ENCODE measurements at regions not wholly inside any gene's neighbourhood (a gene's known extent, or its start where the extent isn't known, plus 50 kb on each side); places are given as distances from the start of the nearest gene placed in this dataset.

DNA sequence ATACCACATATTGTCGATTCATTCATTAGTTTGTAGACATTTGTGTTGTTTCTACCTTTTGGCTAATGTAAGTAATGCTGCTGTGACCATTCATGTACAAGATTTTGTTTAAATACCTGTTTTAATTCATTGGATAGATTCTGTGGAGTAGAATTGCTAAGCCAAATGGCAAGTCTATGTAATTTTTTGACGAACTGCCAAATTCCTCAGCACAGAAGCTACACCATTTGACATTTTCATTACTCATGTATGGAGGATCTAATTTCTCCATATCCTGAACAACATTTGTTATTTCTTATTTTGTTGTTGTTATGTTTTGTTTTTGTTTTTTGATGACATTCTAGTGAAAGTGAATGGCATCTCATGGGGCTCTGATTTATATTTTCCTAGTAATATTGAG lies 1351.3 kb upstream of the SORCS1 start:
- Mint-ChIP-seq H3K27me3 (no peaks in the 10 kb centered on the region), H3K36me3 (no peaks in the 10 kb centered on the region), H3K9me3 (peaks cover 6% of the 10 kb centered on the region), H3K4me1 (no peaks in the 10 kb centered on the region), H3K4me3 (no peak overlapping the region), H3K27ac (no peak overlapping the region)
- DNase-seq (no peak), ATAC-seq (ENCODE audit: low read depth) (no peak)
- POLR2A ChIA-PET, result no interaction called here

DNA sequence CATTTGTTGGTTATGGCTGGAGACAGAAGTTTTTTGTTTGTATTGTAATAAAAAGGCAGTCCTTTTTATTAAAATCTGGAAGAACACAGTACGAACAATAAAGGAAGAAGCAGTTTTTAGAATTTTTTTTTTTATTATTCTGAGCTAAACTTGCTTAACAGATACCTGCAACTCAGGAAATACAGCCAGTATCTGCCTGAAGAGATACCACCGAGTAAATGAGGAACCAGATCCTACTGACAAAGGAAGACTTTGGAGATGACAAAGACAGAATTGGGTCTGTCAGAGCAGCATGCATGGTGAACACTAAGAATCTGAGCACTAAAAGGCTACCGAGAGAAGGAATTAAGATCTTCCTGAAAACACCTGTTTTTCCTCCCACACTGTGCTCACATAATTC lies 1335.9 kb upstream of the SORCS1 start:
- Mint-ChIP-seq H3K9me3 (peaks cover 9% of the 10 kb centered on the region), H3K4me3 (no peak overlapping the region), H3K4me1 (no peaks in the 10 kb centered on the region), H3K27ac (no peak overlapping the region), H3K36me3 (no peaks in the 10 kb centered on the region), H3K27me3 (no peaks in the 10 kb centered on the region)
- no peak for DNase-seq
- POLR2A ChIA-PET, result no interaction called here
- no peak for ATAC-seq (ENCODE audit: low read depth)

DNA sequence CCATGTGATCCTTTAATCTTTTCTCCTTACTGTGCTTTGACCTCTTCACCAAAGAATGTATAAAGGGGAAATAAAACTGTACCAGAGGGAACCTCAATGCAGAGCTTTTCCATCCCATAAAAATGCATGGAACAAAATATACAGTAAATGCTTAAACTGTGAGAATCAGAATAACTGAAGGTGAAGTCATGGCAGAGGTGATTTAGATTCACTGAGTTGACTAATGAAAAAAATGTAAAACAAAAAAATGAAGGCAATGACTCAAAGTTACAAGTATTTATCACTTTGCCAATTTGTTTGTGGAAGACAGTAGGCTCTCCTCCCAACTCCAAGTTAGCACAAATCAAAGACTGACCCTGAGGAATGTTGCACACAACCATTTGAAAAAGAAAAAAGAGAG lies 1331.6 kb upstream of the SORCS1 start:
- H3K27ac Mint-ChIP-seq, result no peak overlapping the region
- H3K36me3 Mint-ChIP-seq, result no peaks in the 10 kb centered on the region

DNA sequence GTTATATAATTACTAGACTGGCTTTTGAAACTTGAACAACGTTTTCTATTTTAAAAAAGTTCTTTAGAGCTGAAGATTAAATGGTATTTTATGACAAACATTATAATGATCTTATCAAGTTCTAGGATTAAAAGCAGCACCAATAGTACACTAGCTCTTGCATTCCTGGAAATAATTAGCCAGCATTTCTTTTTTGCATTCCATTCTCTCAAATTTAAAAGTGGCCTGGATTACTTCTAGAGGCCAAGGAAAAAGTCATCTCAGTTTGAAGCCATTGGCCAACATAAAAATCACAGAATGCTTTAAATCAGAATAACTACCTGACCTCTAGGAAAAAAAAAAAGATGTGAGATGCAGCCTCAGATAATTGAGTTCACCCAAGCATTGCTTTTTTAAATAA lies 1326.4 kb upstream of the SORCS1 start:
- no peak overlapping the region for H3K27ac Mint-ChIP-seq
- no peak for ATAC-seq (ENCODE audit: low read depth)
- POLR2A ChIA-PET, result no interaction called here

More for the DNA sequence above, 1331.6 kb upstream of the SORCS1 start:
- H3K4me3 Mint-ChIP-seq, result no peak overlapping the region
- ATAC-seq (ENCODE audit: low read depth), result no peak
- H3K9me3 Mint-ChIP-seq, result peaks cover 5% of the 10 kb centered on the region
- no peak for DNase-seq
- POLR2A ChIA-PET, result no interaction called here
- H3K4me1 Mint-ChIP-seq, result no peaks in the 10 kb centered on the region
- H3K27me3 Mint-ChIP-seq, result no peaks in the 10 kb centered on the region

DNA sequence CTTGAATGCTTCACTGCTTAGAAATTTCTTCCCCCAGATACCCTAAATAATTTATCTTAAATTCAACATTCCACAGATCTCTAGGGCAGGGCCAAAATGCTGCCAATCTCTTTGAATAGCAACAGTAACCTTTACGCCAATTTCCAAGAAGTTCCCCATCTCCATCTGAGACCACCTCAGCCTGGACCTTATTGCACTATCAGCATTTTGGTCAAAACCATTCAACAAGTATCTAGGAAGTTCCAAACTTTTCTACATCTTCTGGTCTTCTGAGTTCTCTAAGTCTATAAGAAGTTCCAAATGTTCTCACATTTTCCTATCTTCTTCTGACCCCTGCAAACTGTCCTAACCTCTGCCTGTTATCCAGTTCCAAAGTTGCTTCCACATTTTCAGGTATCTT lies 1306.9 kb upstream of the SORCS1 start:
- Mint-ChIP-seq H3K4me3 (no peak overlapping the region), H3K27me3 (peaks cover 7% of the 10 kb centered on the region), H3K36me3 (no peaks in the 10 kb centered on the region), H3K4me1 (no peaks in the 10 kb centered on the region), H3K27ac (no peak overlapping the region), H3K9me3 (peaks cover 1% of the 10 kb centered on the region)
- POLR2A ChIA-PET, result no interaction called here
- no peak for ATAC-seq (ENCODE audit: low read depth)
- no peak for DNase-seq

More for the DNA sequence above, 1326.4 kb upstream of the SORCS1 start:
- Mint-ChIP-seq H3K9me3 (no peaks in the 10 kb centered on the region), H3K36me3 (no peaks in the 10 kb centered on the region), H3K4me3 (no peak overlapping the region), H3K27me3 (no peaks in the 10 kb centered on the region), H3K4me1 (no peaks in the 10 kb centered on the region)
- no peak for DNase-seq

DNA sequence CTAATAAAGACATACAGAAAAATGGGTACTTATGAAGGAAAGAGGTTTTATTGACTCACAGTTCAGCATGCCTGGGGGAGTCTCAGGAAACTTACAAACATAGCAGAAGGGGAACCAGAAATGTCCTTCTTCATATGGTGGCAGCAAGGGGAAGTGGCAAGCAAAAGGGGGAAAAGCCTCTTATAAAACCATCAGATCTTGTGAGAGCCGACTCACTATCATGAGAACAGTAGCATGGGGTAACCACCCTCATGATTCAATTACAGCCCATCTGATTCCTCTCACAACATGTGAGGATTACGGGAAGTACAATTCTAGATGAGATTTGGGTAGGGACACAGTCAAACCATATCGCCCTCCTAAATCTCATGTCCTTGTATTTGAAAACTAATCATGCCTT lies 1305.4 kb upstream of the SORCS1 start:
- Mint-ChIP-seq H3K4me3 (no peak overlapping the region), H3K9me3 (peaks cover 1% of the 10 kb centered on the region), H3K27ac (no peak overlapping the region), H3K27me3 (peaks cover 10% of the 10 kb centered on the region), H3K36me3 (no peaks in the 10 kb centered on the region), H3K4me1 (no peaks in the 10 kb centered on the region)
- no peak for ATAC-seq (ENCODE audit: low read depth)
- no peak for DNase-seq
- POLR2A ChIA-PET, result no interaction called here

DNA sequence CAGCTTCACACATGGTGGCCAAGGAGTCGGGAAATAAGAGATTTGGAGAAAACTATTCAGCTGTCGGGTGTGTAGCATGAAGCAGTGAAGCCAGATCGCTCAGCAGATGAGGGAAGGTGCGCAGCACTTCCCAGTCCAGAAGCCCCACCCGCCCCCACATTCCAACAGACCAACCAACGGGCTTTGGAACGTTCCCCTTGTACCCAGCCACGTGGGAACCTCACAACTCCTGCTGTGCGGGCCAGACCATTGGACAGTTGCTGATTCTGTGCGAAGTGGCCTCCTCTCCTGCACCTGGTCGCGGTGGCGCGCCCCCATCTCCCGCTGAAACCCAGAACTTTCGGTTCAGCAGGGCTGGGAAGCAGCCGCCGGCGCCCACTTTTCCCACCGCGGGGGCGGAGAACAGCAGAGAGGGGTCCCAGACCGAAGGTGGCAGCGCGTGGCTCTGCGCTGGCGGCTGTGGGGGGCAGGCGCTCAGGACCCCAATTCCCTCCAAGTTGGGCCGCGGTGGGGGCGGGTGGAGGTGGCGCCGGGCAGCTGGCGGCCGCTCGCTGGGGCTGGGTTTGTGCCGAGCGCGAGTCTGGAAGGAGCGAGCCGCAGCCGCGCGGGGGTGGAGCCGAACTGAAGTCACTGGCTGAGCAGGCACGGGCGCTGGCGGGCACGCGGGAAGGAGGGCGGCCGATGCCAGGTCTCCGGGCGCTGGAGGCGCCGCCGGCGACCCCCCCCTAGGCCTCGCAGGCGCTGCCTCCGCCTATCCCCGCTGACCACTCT lies 1301.5 kb upstream of the SORCS1 start:
- ATAC-seq (ENCODE audit: low read depth), result no peak
- no peak for DNase-seq
- H3K9me3 Mint-ChIP-seq, result peaks cover 3% of the 10 kb centered on the region
- H3K36me3 Mint-ChIP-seq, result no peaks in the 10 kb centered on the region
- H3K4me1 Mint-ChIP-seq, result no peaks in the 10 kb centered on the region
- H3K27me3 Mint-ChIP-seq, result peaks cover 10% of the 10 kb centered on the region
- H3K27ac Mint-ChIP-seq, result no peak overlapping the region
- POLR2A ChIA-PET, result no interaction called here
- H3K4me3 Mint-ChIP-seq, result no peak overlapping the region

DNA sequence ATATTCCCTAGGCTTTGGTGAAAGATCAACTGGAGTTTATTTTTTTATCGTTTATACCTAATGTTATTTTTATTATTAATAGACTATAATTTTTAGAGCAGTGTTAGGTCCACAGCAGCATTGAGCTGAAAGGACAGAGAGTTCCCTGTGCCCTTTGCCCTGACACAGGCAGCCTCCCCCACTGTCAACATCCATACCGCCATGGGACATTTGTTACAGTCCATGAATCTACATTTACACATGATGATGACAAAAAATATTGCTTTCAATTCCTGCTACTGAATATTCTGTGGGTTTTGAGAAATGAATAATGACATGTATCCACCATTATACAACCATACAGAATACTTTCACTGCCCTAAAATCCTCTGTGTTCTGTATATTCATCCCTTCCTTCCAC lies 1297.5 kb upstream of the SORCS1 start:
- H3K4me1 Mint-ChIP-seq, result no peaks in the 10 kb centered on the region
- no peak for DNase-seq
- H3K9me3 Mint-ChIP-seq, result peaks cover 2% of the 10 kb centered on the region
- no peak overlapping the region for H3K27ac Mint-ChIP-seq
- POLR2A ChIA-PET, result no interaction called here
- no peak for ATAC-seq (ENCODE audit: low read depth)
- H3K36me3 Mint-ChIP-seq, result no peaks in the 10 kb centered on the region
- no peak overlapping the region for H3K4me3 Mint-ChIP-seq
- H3K27me3 Mint-ChIP-seq, result peaks cover 7% of the 10 kb centered on the region

DNA sequence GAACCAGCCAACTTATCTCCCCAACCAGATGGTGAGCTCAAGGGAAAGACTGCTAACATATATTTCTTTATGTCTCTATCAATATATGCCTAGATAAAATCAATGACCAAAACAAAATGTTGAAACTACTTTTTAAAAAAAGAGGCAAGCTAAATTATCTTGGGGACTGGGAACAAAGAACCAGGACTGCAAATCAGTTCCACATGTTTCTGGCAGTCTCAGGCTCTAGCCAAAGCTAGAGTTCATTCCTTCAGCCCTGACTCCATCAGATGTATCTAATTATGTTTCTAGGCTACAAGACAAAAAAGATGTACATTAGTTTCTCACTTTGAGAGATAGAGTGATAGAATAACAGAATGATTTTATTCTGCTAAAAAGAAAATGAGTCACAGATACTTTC lies 1290.3 kb upstream of the SORCS1 start:
- ATAC-seq (ENCODE audit: low read depth) (no peak), DNase-seq (no peak)
- Mint-ChIP-seq H3K27ac (no peak overlapping the region), H3K36me3 (no peaks in the 10 kb centered on the region), H3K27me3 (no peaks in the 10 kb centered on the region), H3K4me3 (no peak overlapping the region), H3K9me3 (peaks cover 2% of the 10 kb centered on the region), H3K4me1 (no peaks in the 10 kb centered on the region)
- POLR2A ChIA-PET, result no interaction called here

DNA sequence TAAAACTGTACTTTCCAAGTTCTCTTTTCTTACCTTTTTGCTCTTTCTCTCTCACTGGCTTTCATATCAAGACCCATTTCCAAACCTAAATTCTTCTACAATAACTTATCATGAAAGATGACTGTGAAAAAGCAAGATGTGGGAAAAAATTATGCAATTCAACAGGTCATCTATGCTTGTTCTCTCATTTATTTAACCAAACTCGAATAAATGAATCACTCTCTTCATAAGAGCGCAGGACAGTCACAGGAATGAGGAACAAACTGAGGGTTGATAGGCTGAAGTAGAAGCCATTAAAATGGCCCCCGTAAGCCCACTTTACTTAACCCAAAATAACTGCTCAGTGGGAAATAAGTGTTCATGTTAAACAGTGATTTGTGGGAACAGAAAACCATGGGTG lies 1289.7 kb upstream of the SORCS1 start:
- Mint-ChIP-seq H3K27me3 (no peaks in the 10 kb centered on the region), H3K9me3 (peaks cover 2% of the 10 kb centered on the region), H3K4me3 (no peak overlapping the region), H3K4me1 (no peaks in the 10 kb centered on the region), H3K27ac (no peak overlapping the region), H3K36me3 (no peaks in the 10 kb centered on the region)
- no peak for ATAC-seq (ENCODE audit: low read depth)
- POLR2A ChIA-PET, result no interaction called here
- no peak for DNase-seq

DNA sequence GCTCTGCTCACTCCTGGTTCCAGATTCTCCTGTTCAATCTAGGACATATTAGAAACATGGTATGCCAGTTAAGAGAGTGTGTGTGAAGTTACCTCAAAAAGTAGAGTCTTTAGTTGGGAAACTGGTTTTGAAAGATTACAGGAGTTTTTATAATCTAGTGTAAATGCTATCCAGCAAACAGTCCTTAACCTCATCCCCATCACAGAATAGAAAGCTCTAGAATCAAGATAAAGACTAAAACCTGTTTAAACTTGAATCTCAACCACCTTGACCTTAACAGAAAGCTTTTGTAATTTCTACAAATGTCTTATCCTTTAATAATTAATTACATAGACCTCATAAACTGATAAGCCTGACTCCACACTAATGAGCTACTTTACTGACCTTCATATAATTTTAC lies 1288.7 kb upstream of the SORCS1 start:
- ATAC-seq (ENCODE audit: low read depth) (no peak), DNase-seq (no peak)
- Mint-ChIP-seq H3K27me3 (no peaks in the 10 kb centered on the region), H3K9me3 (peaks cover 2% of the 10 kb centered on the region), H3K4me1 (no peaks in the 10 kb centered on the region), H3K27ac (no peak overlapping the region), H3K4me3 (no peak overlapping the region), H3K36me3 (no peaks in the 10 kb centered on the region)
- POLR2A ChIA-PET, result no interaction called here

DNA sequence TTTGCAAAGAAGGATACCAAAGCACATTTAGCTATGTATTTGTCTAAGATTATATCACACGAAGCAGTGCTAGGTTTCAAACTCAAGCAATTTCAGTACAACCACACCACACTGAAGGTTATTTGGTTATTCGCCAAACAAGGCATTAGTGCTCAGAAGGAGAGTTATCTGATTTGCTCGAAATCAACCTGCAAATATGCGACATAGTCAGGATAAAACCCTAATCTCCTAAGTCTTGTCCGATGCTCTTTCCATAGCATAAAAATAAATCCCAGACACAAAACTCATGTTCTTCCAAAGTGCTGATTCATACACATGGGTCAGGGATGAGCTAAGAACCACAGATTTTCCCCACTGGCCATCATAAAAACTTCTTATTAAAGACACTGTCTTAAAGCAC lies 1288.0 kb upstream of the SORCS1 start:
- Mint-ChIP-seq H3K27me3 (no peaks in the 10 kb centered on the region), H3K9me3 (peaks cover 2% of the 10 kb centered on the region), H3K27ac (no peak overlapping the region), H3K36me3 (no peaks in the 10 kb centered on the region), H3K4me3 (no peak overlapping the region), H3K4me1 (no peaks in the 10 kb centered on the region)
- DNase-seq (no peak), ATAC-seq (ENCODE audit: low read depth) (no peak)
- POLR2A ChIA-PET, result no interaction called here

DNA sequence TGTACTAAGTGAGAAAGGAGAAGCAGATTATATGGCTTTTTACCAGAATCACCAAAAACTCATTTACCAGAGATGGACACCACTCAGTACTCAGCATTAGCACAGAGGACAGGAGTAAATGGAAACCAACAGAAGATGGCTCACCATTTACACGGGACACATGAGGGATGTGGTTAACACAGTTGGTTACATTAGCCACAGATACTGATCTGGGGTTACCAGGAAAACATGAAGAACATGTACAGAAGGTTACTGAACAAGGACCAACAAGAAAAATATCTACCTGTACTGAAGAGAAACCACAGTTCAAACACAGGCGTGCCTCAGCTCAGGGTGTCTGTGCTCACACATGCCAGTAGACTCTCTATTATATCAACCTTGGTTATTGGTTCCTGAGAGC lies 1285.8 kb upstream of the SORCS1 start:
- Mint-ChIP-seq H3K9me3 (peaks cover 2% of the 10 kb centered on the region), H3K36me3 (no peaks in the 10 kb centered on the region), H3K27ac (no peak overlapping the region), H3K4me3 (no peak overlapping the region), H3K4me1 (no peaks in the 10 kb centered on the region), H3K27me3 (no peaks in the 10 kb centered on the region)
- ATAC-seq (ENCODE audit: low read depth), result no peak
- no peak for DNase-seq
- POLR2A ChIA-PET, result no interaction called here

DNA sequence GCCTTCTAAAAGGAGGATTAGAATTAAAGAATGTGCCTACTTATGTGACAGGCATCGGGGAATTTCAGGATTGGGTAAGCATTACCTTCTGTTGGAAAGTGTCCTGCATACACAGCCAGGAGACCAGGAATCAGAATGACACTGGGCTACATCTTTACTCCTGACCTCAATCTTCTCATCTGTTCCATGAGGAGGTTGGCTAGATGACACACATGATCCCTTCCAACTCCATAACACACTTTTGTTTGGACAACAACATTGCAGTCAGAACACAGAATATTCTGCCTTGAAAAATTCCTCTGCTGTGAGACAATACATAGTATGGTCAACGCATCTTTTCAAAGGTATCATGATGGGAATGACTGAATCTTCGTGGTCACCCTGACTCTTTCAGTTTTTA lies 1281.2 kb upstream of the SORCS1 start:
- Mint-ChIP-seq H3K4me1 (no peaks in the 10 kb centered on the region), H3K9me3 (no peaks in the 10 kb centered on the region), H3K27ac (no peak overlapping the region), H3K27me3 (no peaks in the 10 kb centered on the region), H3K36me3 (no peaks in the 10 kb centered on the region), H3K4me3 (no peak overlapping the region)
- no peak for DNase-seq
- no peak for ATAC-seq (ENCODE audit: low read depth)
- POLR2A ChIA-PET, result no interaction called here

DNA sequence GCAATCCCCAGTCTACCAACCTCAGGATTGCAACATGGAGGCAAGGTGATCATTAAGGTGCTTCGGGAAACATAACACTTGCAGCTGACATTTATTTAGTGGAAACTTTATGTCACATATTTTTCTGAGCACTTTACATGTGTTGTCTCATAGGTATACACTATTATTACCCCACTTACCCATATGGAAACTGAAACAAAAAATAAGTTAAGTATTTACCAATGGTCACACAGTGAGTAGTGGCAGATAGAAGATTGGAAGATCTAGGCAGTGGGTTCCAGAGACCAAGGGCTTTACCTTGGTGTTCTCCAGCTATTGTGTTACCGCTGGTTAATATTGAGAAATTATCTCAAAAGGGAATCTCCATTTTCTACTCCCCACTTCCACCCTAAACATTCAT lies 1279.1 kb upstream of the SORCS1 start:
- no peak for ATAC-seq (ENCODE audit: low read depth)
- Mint-ChIP-seq H3K9me3 (no peaks in the 10 kb centered on the region), H3K27ac (no peak overlapping the region), H3K27me3 (no peaks in the 10 kb centered on the region), H3K4me3 (no peak overlapping the region), H3K36me3 (no peaks in the 10 kb centered on the region), H3K4me1 (no peaks in the 10 kb centered on the region)
- DNase-seq, result no peak
- POLR2A ChIA-PET, result no interaction called here

All from activated naive CD8-positive, alpha-beta T cell treated with anti-CD3 and anti-CD28 coated beads, Interleukin-2, amount 10 ng/mL, durations not matched to agents 7 days and 5 days (primary cell).